ENCODE measurements at regions not wholly inside any gene's neighbourhood (a gene's known extent, or its start where the extent isn't known, plus 50 kb on each side); places are given as distances from the start of the nearest gene placed in this dataset.

- TF ChIP-seq CHD7 (IDR thresholded peaks at IDR 0.05; ENCODE audit: insufficient replicate concordance, low read length) (no peak), SIX5 (IDR thresholded peaks at IDR 0.05; ENCODE audit: low read depth, low read length) (no peak)
These were observed 78.8 kb upstream of the NFIL3 start (continued) for GRCh38 chr9:91502475-91502874.

Measured in H1 (cell line).